H1 (cell line): ENCODE measurements at regions not wholly inside any gene's neighbourhood (a gene's known extent, or its start where the extent isn't known, plus 50 kb on each side); places are given as distances from the start of the nearest gene placed in this dataset.
"Not testable (repeated sequence)": the region's sequence is repeated elsewhere in the genome, so short reads cannot be mapped to it uniquely, and the experiment has no call there.

Experiments used
- CTCF ChIA-PET: fragments of 300-600 bp; sonication (Branson Sonifier 250); formaldehyde crosslinking; loops from one replicate; lab custom pipeline; 2021; ENCODE audit not compliant: partially characterized antibody; lab: Charles Lee
- POLR2A ChIA-PET: fragments of 300-600 bp; sonication (Branson Sonifier 250); formaldehyde crosslinking; loops from one replicate; lab custom pipeline; 2021; ENCODE audit warnings: inconsistent platforms; ENCODE audit not compliant: partially characterized antibody; lab: Charles Lee
- DNase-seq, 2 experiments: peaks; one replicate each; pipeline versions ENCODE4 v3.0.0 to v3.0.0-alpha.2; 2010 to 2022; ENCODE audit warnings: low spot score in 2 of 2, low read depth in 1 of 2, mixed read lengths in 1 of 2
- FAIRE-seq: peaks from 2 replicates; lab custom pipeline; 2011; peaks lifted over from hg19 to GRCh38; lab: Jason Lieb, UNC
- H2AFZ ChIP-seq: 2 replicates; pipeline ENCODE4 v1.8.1; 2012; ENCODE audit warnings: low read length, inconsistent platforms
- H2AK5ac ChIP-seq: 2 replicates; pipeline ENCODE4 v1.6.1; 2013; ENCODE audit warnings: low read depth, low read length
- H2BK120ac ChIP-seq: replicated peaks from 2 replicates; pipeline ENCODE3; 2013; ENCODE audit warnings: low read depth, low read length, inconsistent platforms
- H2BK12ac ChIP-seq: 2 replicates; pipeline ENCODE4 v1.6.1; 2013; ENCODE audit warnings: low read depth, low read length
- H2BK15ac ChIP-seq: 2 replicates; pipeline ENCODE4 v1.6.1; 2013; ENCODE audit warnings: low read length
- H2BK20ac ChIP-seq: 2 replicates; pipeline ENCODE4 v1.6.1; 2013; ENCODE audit warnings: low read length
- H2BK5ac ChIP-seq: 2 replicates; pipeline ENCODE4 v1.6.1; 2013; ENCODE audit warnings: low read depth, low read length
- H3K14ac ChIP-seq: 2 replicates; pipeline ENCODE4 v1.6.1; 2013; ENCODE audit warnings: inconsistent platforms; ENCODE audit not compliant: insufficient read length
- H3K18ac ChIP-seq: 2 replicates; pipeline ENCODE4 v1.6.1; 2013; ENCODE audit warnings: low read length; ENCODE audit errors: extremely low read depth
- H3K23ac ChIP-seq: 2 replicates; pipeline ENCODE4 v1.6.1; 2013; ENCODE audit warnings: inconsistent platforms; ENCODE audit not compliant: insufficient read length
- H3K23me2 ChIP-seq: 2 replicates; pipeline ENCODE4 v1.6.1; 2013; ENCODE audit warnings: low read depth, low read length
- H3K27ac ChIP-seq: 2 replicates; pipeline ENCODE4 v1.6.1; 2011; ENCODE audit warnings: low read depth, low read length, inconsistent platforms
- H3K27me3 ChIP-seq, 4 experiments: replicated peaks in 1 of 4; 1 replicate in 1 of 4; 2 replicates in 3 of 4; pipeline versions ENCODE4 v1.6.1 to v1.8.1; 2011 to 2013; ENCODE audit warnings: low read length in 3 of 4, mild to moderate bottlenecking in 3 of 4, inconsistent platforms in 2 of 4, mixed read lengths in 2 of 4, moderate library complexity in 1 of 4; ENCODE audit not compliant: control insufficient read depth in 3 of 4, insufficient read depth in 3 of 4; ENCODE audit errors: extremely low read depth in 1 of 4
- H3K36me3 ChIP-seq, 4 experiments: 2 replicates each; pipeline versions ENCODE4 v1.6.1 to v1.8.1; 2011 to 2013; ENCODE audit warnings: mild to moderate bottlenecking in 4 of 4, low read length in 3 of 4, moderate library complexity in 2 of 4, control low read depth in 1 of 4, inconsistent platforms in 1 of 4; ENCODE audit not compliant: insufficient read depth in 4 of 4, control insufficient read depth in 2 of 4
- H3K4ac ChIP-seq: replicated peaks from 2 replicates; pipeline ENCODE3; 2013; ENCODE audit warnings: low read length, low read depth, mixed read lengths, inconsistent platforms; ENCODE audit not compliant: insufficient read length
- H3K4me1 ChIP-seq, 4 experiments: replicated peaks in 1 of 4; 1 replicate in 1 of 4; 2 replicates in 3 of 4; pipeline versions ENCODE4 v1.6.1 to v1.8.1; 2011 to 2013; ENCODE audit warnings: low read length in 3 of 4, inconsistent platforms in 2 of 4, mixed read lengths in 1 of 4; ENCODE audit not compliant: insufficient read depth in 4 of 4, control insufficient read depth in 3 of 4
- H3K4me2 ChIP-seq, 2 experiments: 2 replicates each; pipeline versions ENCODE4 v1.6.1 to v1.8.1; 2011 to 2013; ENCODE audit warnings: low read depth in 2 of 2, low read length in 2 of 2, control low read depth in 1 of 2, inconsistent platforms in 1 of 2, mild to moderate bottlenecking in 1 of 2; ENCODE audit not compliant: insufficient read depth in 1 of 2
- H3K4me3 ChIP-seq, 4 experiments: fragments of 200-600, 300-600 bp in 1 of 4; sonication (generic), shearing (Covaris generic), sonication (Bioruptor Twin) in 1 of 4; 2 replicates each; pipeline versions ENCODE4 v1.5.1 to v1.8.1; 2011 to 2016; ENCODE audit warnings: low read length in 4 of 4, low read depth in 3 of 4, control low read depth in 2 of 4, inconsistent platforms in 2 of 4, mild to moderate bottlenecking in 2 of 4, mixed read lengths in 1 of 4, moderate library complexity in 1 of 4; ENCODE audit not compliant: insufficient read depth in 2 of 4; ENCODE audit errors: extremely low read depth in 1 of 4
- H3K56ac ChIP-seq: replicated peaks from 2 replicates; pipeline ENCODE3; 2013; ENCODE audit warnings: low read depth, mild to moderate bottlenecking, mixed read lengths, low read length, inconsistent platforms; ENCODE audit not compliant: insufficient read length
- H3K79me1 ChIP-seq: 2 replicates; pipeline ENCODE4 v1.6.1; 2013; ENCODE audit warnings: low read depth, low read length, control low read depth
- H3K79me2 ChIP-seq, 2 experiments: 2 replicates each; pipeline versions ENCODE4 v1.6.1 to v1.8.1; 2012 to 2013; ENCODE audit warnings: low read length in 2 of 2, mild to moderate bottlenecking in 2 of 2, inconsistent platforms in 1 of 2; ENCODE audit not compliant: insufficient read depth in 2 of 2, control insufficient read depth in 1 of 2
- H3K9ac ChIP-seq, 4 experiments: replicated peaks in 1 of 4; 1 replicate in 1 of 4; 2 replicates in 3 of 4; pipeline versions ENCODE4 v1.6.1 to v1.8.1; 2011 to 2013; ENCODE audit warnings: low read depth in 3 of 4, low read length in 3 of 4, control low read depth in 2 of 4, mild to moderate bottlenecking in 2 of 4, moderate library complexity in 2 of 4, inconsistent platforms in 1 of 4; ENCODE audit errors: extremely low read depth in 1 of 4
- H3K9me3 ChIP-seq, 2 experiments: 2 replicates each; pipeline versions ENCODE4 v1.6.1 to v1.8.1; 2012 to 2013; ENCODE audit warnings: mild to moderate bottlenecking in 2 of 2, moderate library complexity in 2 of 2, control low read depth in 1 of 2, inconsistent platforms in 1 of 2, low read depth in 1 of 2, low read length in 1 of 2, mixed read lengths in 1 of 2; ENCODE audit not compliant: insufficient read depth in 2 of 2
- H4K20me1 ChIP-seq, 2 experiments: replicated peaks in 1 of 2; 2 replicates each; pipeline versions ENCODE3 to v1.8.1; 2011 to 2013; ENCODE audit warnings: inconsistent platforms in 2 of 2, low read length in 2 of 2, mild to moderate bottlenecking in 1 of 2; ENCODE audit not compliant: insufficient read depth in 2 of 2, control insufficient read depth in 1 of 2
- H4K5ac ChIP-seq: 2 replicates; pipeline ENCODE4 v1.6.1; 2013; ENCODE audit warnings: low read length, low read depth, mixed read lengths, inconsistent platforms; ENCODE audit not compliant: insufficient read length
- H4K8ac ChIP-seq: 2 replicates; pipeline ENCODE4 v1.8.0; 2013; ENCODE audit warnings: mild to moderate bottlenecking, moderate library complexity, low read length, inconsistent platforms; ENCODE audit not compliant: insufficient read depth; ENCODE audit errors: extremely low read depth
- H4K91ac ChIP-seq: replicated peaks from 2 replicates; pipeline ENCODE3; 2013; ENCODE audit warnings: low read length, mixed read lengths, inconsistent platforms; ENCODE audit not compliant: insufficient read length
- TEAD4 ChIP-seq: IDR thresholded peaks from 2 replicates; pipeline ENCODE4 v1.6.1; 2012; ENCODE audit warnings: low read depth, low read length, inconsistent platforms, mixed read lengths
- ZNF274 ChIP-seq: IDR thresholded peaks from 2 replicates; pipeline ENCODE4 v1.7.0; 2012; ENCODE audit warnings: low read length, borderline replicate concordance; ENCODE audit errors: extremely low read depth
- WGBS, 2 experiments: shearing (Covaris generic) in 1 of 2; methylation state at CpG; one replicate each; pipeline versions ENCODE4 v1.1.6 to v1.1.7; 2013 to 2015; ENCODE audit warnings: low lambda C conversion rate in 2 of 2, mixed read lengths in 2 of 2, inconsistent platforms in 1 of 2, low coverage in 1 of 2, missing lambda C conversion rate in 1 of 2; ENCODE audit not compliant: insufficient replicate concordance in 2 of 2, insufficient coverage in 1 of 2, insufficient read length in 1 of 2; ENCODE audit errors: extremely low coverage in 1 of 2, missing lambda C conversion rate in 1 of 2; 5-methylcytosine and 5-hydroxymethylcytosine counted together

GRCh38 chr12:89058402-89058801 is 293.9 kb downstream of the DUSP6 start (continued):
- TF ChIP-seq ZNF274 (no peak), TEAD4 (no peak)

GRCh38 chr12:89053817-89054216 is 298.5 kb downstream of the DUSP6 start:
- H4K91ac ChIP-seq, H3K4ac ChIP-seq, H3K14ac ChIP-seq, H2BK20ac ChIP-seq, H3K79me2 ChIP-seq, H4K5ac ChIP-seq, H3K9ac ChIP-seq, H3K23ac ChIP-seq, H2AK5ac ChIP-seq, H2BK120ac ChIP-seq, H2BK12ac ChIP-seq, H2AFZ ChIP-seq, H3K18ac ChIP-seq, H2BK5ac ChIP-seq, H3K27ac ChIP-seq, H3K23me2 ChIP-seq, H3K56ac ChIP-seq, H4K8ac ChIP-seq, H3K4me2 ChIP-seq, H3K27me3 ChIP-seq, H3K4me3 ChIP-seq, H3K36me3 ChIP-seq, DNase-seq, FAIRE-seq, H3K79me1 ChIP-seq, H4K20me1 ChIP-seq, H3K4me1 ChIP-seq, H2BK15ac ChIP-seq: not testable (repeated sequence)
- POLR2A ChIA-PET, result interaction anchor here (2.4 kb wide), 1 partner anchor 298 kb away, joined by 9 read pairs; the partner anchor contains the start of gene DUSP6
- CTCF ChIA-PET, result interaction anchor here (0.7 to 5.5 kb wide), 4 partner anchors 35 to 489 kb away, joined by 3 to 35 read pairs (median 3); no protein-coding TSS in a partner anchor
- WGBS, 2 experiments, result 82% methylated on average over 4 of the region's 4 CpGs; no CpG with 5 or more reads in 1 of the 2 experiments
- H3K9me3 ChIP-seq, result peaks cover 8 to 10% of the 10 kb centered on the region in 2 experiments; a peak in 2 of 4 replicates
